GM12878 (cell line): ENCODE measurements at regions not wholly inside any gene's neighbourhood (a gene's known extent, or its start where the extent isn't known, plus 50 kb on each side); places are given as distances from the start of the nearest gene placed in this dataset.
"Not testable (repeated sequence)": the region's sequence is repeated elsewhere in the genome, so short reads cannot be mapped to it uniquely, and the experiment has no call there.

ENCODE experiments used
- ATAC-seq: fragments of 200-7000 bp; cut with Tn5 transposase; 3 replicates; pipeline ENCODE4 v1.9.1; 2020; ENCODE audit warnings: mild to moderate bottlenecking, moderate library complexity
- BruUV-seq: library from RNA; stranded (reverse); fragments of 400-500 nt; replicated peaks from 2 replicates; lab custom pipeline; 2021; lab: Mats Ljungman, UMichigan
- CTCF ChIA-PET: fragments of 300-600 bp; sonication (Branson Sonifier 250); formaldehyde crosslinking; extraction: SDS; loops from one replicate; lab custom pipeline; 2021; ENCODE audit warnings: inconsistent platforms; lab: Yijun Ruan, JAX
- POLR2A ChIA-PET: fragments of 350-600 bp; formaldehyde crosslinking; extraction: SDS; loops from one replicate; lab custom pipeline; 2021; ENCODE audit warnings: inconsistent platforms; lab: Charles Lee
- RAD21 ChIA-PET: fragments of 300-600 bp; sonication (Branson Sonifier 250); formaldehyde crosslinking; loops from one replicate; lab custom pipeline; 2023; ENCODE audit warnings: antibody characterized with exemption; ENCODE audit not compliant: unreplicated experiment; lab: Charles Lee
- SMC1A ChIA-PET: fragments of 300-600 bp; sonication (Branson Sonifier 250); formaldehyde crosslinking; loops from one replicate; lab custom pipeline; 2023; ENCODE audit not compliant: unreplicated experiment, uncharacterized antibody; lab: Charles Lee
- DNase-seq: peaks from one replicate; pipeline ENCODE4 v3.0.0-alpha.2; 2011; ENCODE audit warnings: low read depth, low spot score
- FAIRE-seq: peaks from 3 replicates; lab custom pipeline; 2011; peaks lifted over from hg19 to GRCh38; lab: Jason Lieb, UNC
- H2AFZ ChIP-seq: 2 replicates; pipeline ENCODE4 v1.6.0; 2011; ENCODE audit warnings: low read depth, low read length, control low read depth; ENCODE audit not compliant: control insufficient read depth
- H3K27ac ChIP-seq: 2 replicates; pipeline ENCODE4 v1.5.1; 2011; ENCODE audit warnings: control low read depth; ENCODE audit not compliant: control insufficient read depth, insufficient read depth
- H3K27me3 ChIP-seq, 2 experiments: replicated peaks in 1 of 2; 2 replicates each; pipeline versions ENCODE4 v1.6.0 to v1.6.1; 2011; ENCODE audit warnings: low read length in 1 of 2; ENCODE audit not compliant: control insufficient read depth in 2 of 2, insufficient read depth in 2 of 2
- H3K36me3 ChIP-seq, 2 experiments: 2 replicates each; pipeline ENCODE4 v1.5.1; 2011; ENCODE audit warnings: low read length in 1 of 2; ENCODE audit not compliant: control insufficient read depth in 2 of 2, insufficient read depth in 2 of 2
- H3K4me1 ChIP-seq: 2 replicates; pipeline ENCODE4 v1.6.1; 2011; ENCODE audit warnings: mild to moderate bottlenecking, low read length, moderate library complexity, mixed read lengths; ENCODE audit not compliant: control insufficient read depth, insufficient read depth
- H3K4me2 ChIP-seq: 2 replicates; pipeline ENCODE4 v1.6.0; 2011; ENCODE audit warnings: control low read depth; ENCODE audit not compliant: control insufficient read depth, insufficient read depth
- H3K4me3 ChIP-seq: fragments of 200-600 bp; sonication (generic); 2 replicates; pipeline ENCODE4 v1.5.1; 2016
- H3K79me2 ChIP-seq: 2 replicates; pipeline ENCODE4 v1.6.0; 2011; ENCODE audit warnings: low read length; ENCODE audit not compliant: control insufficient read depth, insufficient read depth
- H3K9ac ChIP-seq: 2 replicates; pipeline ENCODE4 v1.8.0; 2011; ENCODE audit warnings: low read length, control low read depth, mixed read lengths; ENCODE audit not compliant: control insufficient read depth, insufficient read depth
- H3K9me3 ChIP-seq: replicated peaks from 3 replicates; pipeline ENCODE4 v1.5.1; 2011; ENCODE audit warnings: mild to moderate bottlenecking, low read length; ENCODE audit not compliant: control insufficient read depth, insufficient read depth
- H4K20me1 ChIP-seq: 2 replicates; pipeline ENCODE4 v1.6.0; 2011; ENCODE audit not compliant: control insufficient read depth, insufficient read depth
- CTCF ChIP-seq, 3 experiments: IDR thresholded peaks in 2 of 3; conservative IDR thresholded peaks in 1 of 3; 2 replicates each; pipeline ENCODE4 v1.5.1; 2011; ENCODE audit warnings: low read depth in 3 of 3, low read length in 3 of 3, mild to moderate bottlenecking in 3 of 3, control low read depth in 2 of 3, moderate library complexity in 2 of 3, inconsistent platforms in 1 of 3, mixed read lengths in 1 of 3; ENCODE audit not compliant: control insufficient read depth in 2 of 3, insufficient read depth in 1 of 3; ENCODE audit errors: extremely low read depth in 1 of 3
- NBN ChIP-seq: fragments of 450-650 bp; IDR thresholded peaks from 2 replicates; pipeline ENCODE4 v1.6.1; 2016
- NR2C1 ChIP-seq: fragments of 450-650 bp; IDR thresholded peaks from 2 replicates; pipeline ENCODE4 v1.6.1; 2017; ENCODE audit warnings: antibody characterized with exemption, mild to moderate bottlenecking, moderate library complexity
- RAD21 ChIP-seq: IDR thresholded peaks from 2 replicates; pipeline ENCODE4 v1.6.1; 2011; ENCODE audit warnings: mild to moderate bottlenecking, low read depth, low read length, moderate library complexity; ENCODE audit not compliant: insufficient read depth
- SMC3 ChIP-seq: IDR thresholded peaks from 2 replicates; pipeline ENCODE4 v1.6.1; 2011; ENCODE audit warnings: low read length, improper control_type of control experiment, borderline replicate concordance
- WGBS: methylation state at CpG from one replicate; pipeline ENCODE4 v1.1.6; 2016; ENCODE audit warnings: low lambda C conversion rate; ENCODE audit not compliant: insufficient replicate concordance, insufficient coverage; ENCODE audit errors: missing lambda C conversion rate; 5-methylcytosine and 5-hydroxymethylcytosine counted together
- in situ Hi-C: fragments of 300-500 bp; cut with MboI; formaldehyde crosslinking; loops from 9 replicates; pipeline ENCODE4 v1.14.3; 2018; ENCODE audit warnings: mixed read lengths
- intact Hi-C: fragments of 100-400 bp; cut with micrococcal nuclease; formaldehyde crosslinking; loops from one replicate; pipeline ENCODE4 v1.14.2; 2022; ENCODE audit not compliant: unreplicated experiment

- H3K4me1 ChIP-seq, DNase-seq, CTCF ChIA-PET, H3K27me3 ChIP-seq, H3K36me3 ChIP-seq, SMC1A ChIA-PET, BruUV-seq, POLR2A ChIA-PET, H3K4me2 ChIP-seq, H2AFZ ChIP-seq, H3K79me2 ChIP-seq, H3K27ac ChIP-seq, H3K9me3 ChIP-seq, H3K4me3 ChIP-seq, H3K9ac ChIP-seq, RAD21 ChIA-PET, H4K20me1 ChIP-seq: not testable (repeated sequence)
- peak; percentile 58 for ATAC-seq
- FAIRE-seq = peak; percentile 13
- in situ Hi-C loops (loop anchor here (25.0 kb wide), 1 partner anchor 222 kb away; no protein-coding TSS in a partner anchor), intact Hi-C loops (loop anchor here (10.0 kb wide), 1 partner anchor 274 kb away; no protein-coding TSS in a partner anchor)
- 0% methylated on average over 1 of the region's 4 CpGs for whole genome bisulfite sequencing
Measured at GRCh38 chr16:16590654-16591318, 211.8 kb downstream of the NPIPA7 start.

GRCh38 chr16:16593156-16593863 lies 214.4 kb downstream of the NPIPA7 start:
- peak; percentile 71 for ATAC-seq
- intact Hi-C loops = loop anchor here (10.0 kb wide), 1 partner anchor 271 kb away; no protein-coding TSS in a partner anchor
- H3K36me3 ChIP-seq, H4K20me1 ChIP-seq, RAD21 ChIA-PET, H3K9me3 ChIP-seq, SMC1A ChIA-PET, DNase-seq, H2AFZ ChIP-seq: not testable (repeated sequence)
- peak; percentile 90 for FAIRE-seq
- peak; percentile 32 to 46 (median 41); a peak in 5 of 6 replicates for TF ChIP-seq CTCF (IDR thresholded peaks at IDR 0.05 in 2 of 3, conservative IDR thresholded peaks at IDR 0.05 in 1 of 3; ENCODE audit: control insufficient read depth in 2 of 3, extremely low read depth in 1 of 3, insufficient read depth in 1 of 3, low read depth in 3 of 3, low read length in 3 of 3)
- peak; percentile 51 for TF ChIP-seq RAD21
- TF ChIP-seq NBN = 0 out of 2 replicates have a peak, but pooled peaks have one; percentile 16
- TF ChIP-seq NR2C1 = 0 out of 2 replicates have a peak, but pooled peaks have one; percentile 29
- TF ChIP-seq SMC3 = peak; percentile 24; the same call in 1 of the 2 replicates
- TF ChIP-seq, all 136 proteins: peak for 5; not testable (repeated sequence) for 131
- H3K4me1 ChIP-seq, H3K27me3 ChIP-seq, BruUV-seq, H3K9ac ChIP-seq, H3K27ac ChIP-seq, H3K4me3 ChIP-seq, H3K4me2 ChIP-seq, H3K79me2 ChIP-seq, POLR2A ChIA-PET, CTCF ChIA-PET: not testable (repeated sequence)
- in situ Hi-C loops = loop anchor here (25.0 kb wide), 1 partner anchor 219 kb away; no protein-coding TSS in a partner anchor
- WGBS = 0% methylated on average over 10 of the region's 19 CpGs
